Activated T-cell treated with anti-CD3 and anti-CD28 coated beads, Interleukin-2, amount 50 U/mL, for 4 hours (primary cell): ENCODE measurements at regions not wholly inside any gene's neighbourhood (a gene's known extent, or its start where the extent isn't known, plus 50 kb on each side); places are given as distances from the start of the nearest gene placed in this dataset.
"Not testable (repeated sequence)": the region's sequence is repeated elsewhere in the genome, so short reads cannot be mapped to it uniquely, and the experiment has no call there.

Source experiments
- ATAC-seq, 2 donors: fragments of 200-7000 bp; cut with Tn5 transposase; one replicate each; pipeline ENCODE4 v1.10.0; 2021
- DNase-seq: peaks from one replicate; pipeline ENCODE4 v3.0.0-alpha.2; 2020
- H3K27me3 Mint-ChIP-seq: one replicate; pipeline ENCODE4 v1.8.0; 2021; ENCODE audit warnings: low read depth, mixed read lengths
- H3K36me3 Mint-ChIP-seq: one replicate; pipeline ENCODE4 v1.8.0; 2022; ENCODE audit warnings: mixed read lengths; ENCODE audit not compliant: insufficient read depth
- H3K4me1 Mint-ChIP-seq: one replicate; pipeline ENCODE4 v1.8.0; 2021; ENCODE audit warnings: low read depth, mixed read lengths
- H3K4me3 Mint-ChIP-seq: one replicate; pipeline ENCODE4 v1.8.0; 2021; ENCODE audit warnings: mild to moderate bottlenecking, moderate library complexity, mixed read lengths
- H3K9me3 Mint-ChIP-seq: one replicate; pipeline ENCODE4 v1.8.0; 2021; ENCODE audit warnings: mixed read lengths

- Mint-ChIP-seq H3K36me3 (no peaks in the 10 kb centered on the region), H3K4me1 (peaks cover 14% of the 10 kb centered on the region), H3K9me3 (no peaks in the 10 kb centered on the region), H3K4me3 (no peak overlapping the region), H3K27me3 (no peaks in the 10 kb centered on the region)
- no peak for DNase-seq
- ATAC-seq: no peak
These were observed 1308.2 kb downstream of the GATA3 start for GRCh38 chr10:9362721-9363120.

- H3K27me3 Mint-ChIP-seq: peaks cover 18% of the 10 kb centered on the region
These were observed 1324.7 kb downstream of the GATA3 start for GRCh38 chr10:9379183-9379582.

DNA sequence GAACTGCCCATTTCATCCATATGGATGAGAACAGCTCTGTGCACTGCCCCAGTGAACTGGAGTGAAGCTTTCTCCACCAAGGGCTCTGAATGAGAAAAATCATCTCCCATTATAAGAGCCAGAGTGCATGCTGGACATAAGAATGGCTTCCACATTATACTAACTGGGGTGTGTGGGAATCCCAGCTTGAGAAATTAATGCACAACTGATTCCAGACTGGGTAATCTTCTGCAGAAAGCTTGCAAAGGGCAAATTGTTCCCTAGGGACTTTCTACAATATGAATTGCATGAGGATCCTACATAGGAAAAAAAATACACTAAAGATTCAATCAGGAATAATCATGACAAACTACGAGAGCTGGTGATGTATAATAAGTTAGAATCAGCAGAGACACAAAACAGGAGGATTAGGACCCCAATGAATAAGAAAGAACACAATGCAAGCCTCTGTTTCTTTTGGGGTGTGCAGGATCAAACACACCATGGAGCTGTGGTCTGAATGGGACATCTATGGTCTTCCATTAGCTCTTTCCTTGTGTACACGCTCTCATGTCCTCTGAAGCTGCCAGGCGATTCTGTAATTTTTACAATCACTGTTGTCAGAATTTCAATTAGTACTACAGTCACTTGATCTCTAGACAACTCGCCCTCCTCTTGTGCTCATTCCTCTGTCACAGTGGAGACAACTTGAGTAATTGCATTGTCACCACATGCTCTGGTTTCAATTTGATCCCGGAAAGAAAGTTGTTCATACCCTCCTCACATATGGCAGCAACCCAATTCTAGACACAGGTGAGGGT is 1327.4 kb downstream of the GATA3 start:
- ATAC-seq (no peak), DNase-seq (no peak)
- Mint-ChIP-seq H3K4me3 (no peak overlapping the region), H3K4me1 (no peaks in the 10 kb centered on the region), H3K27me3 (peaks cover 18% of the 10 kb centered on the region), H3K9me3 (no peaks in the 10 kb centered on the region), H3K36me3 (no peaks in the 10 kb centered on the region)

More at GRCh38 chr10:9379183-9379582, 1324.7 kb downstream of the GATA3 start:
- no peaks in the 10 kb centered on the region for H3K9me3 Mint-ChIP-seq
- no peak for ATAC-seq
- DNase-seq: no peak
- H3K36me3 Mint-ChIP-seq: no peaks in the 10 kb centered on the region
- H3K4me3 Mint-ChIP-seq: no peak overlapping the region
- no peaks in the 10 kb centered on the region for H3K4me1 Mint-ChIP-seq

DNA sequence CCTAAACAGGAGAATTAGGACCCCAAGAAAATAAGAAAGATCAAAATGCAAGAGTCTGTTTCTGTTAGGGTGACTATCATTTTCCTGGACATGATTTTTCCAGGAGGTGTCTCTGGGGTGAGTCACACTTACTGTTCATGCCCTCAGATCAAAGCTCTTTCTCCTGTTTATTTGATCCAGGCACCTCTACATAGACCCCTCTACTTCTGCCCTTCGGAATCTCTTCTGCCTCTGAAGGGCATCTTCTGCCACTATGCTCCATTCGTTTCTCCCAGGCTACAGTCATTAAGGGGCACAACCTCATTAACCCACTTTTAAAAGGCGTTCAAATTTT is 1328.0 kb downstream of the GATA3 start:
- DNase-seq: no peak
- no peaks in the 10 kb centered on the region for H3K36me3 Mint-ChIP-seq
- no peaks in the 10 kb centered on the region for H3K4me1 Mint-ChIP-seq
- no peak overlapping the region for H3K4me3 Mint-ChIP-seq
- no peaks in the 10 kb centered on the region for H3K9me3 Mint-ChIP-seq
- no peak for ATAC-seq
- peaks cover 18% of the 10 kb centered on the region for H3K27me3 Mint-ChIP-seq

GRCh38 chr10:9390516-9390915 is 1336.0 kb downstream of the GATA3 start:
- H3K9me3 Mint-ChIP-seq: peaks cover 3% of the 10 kb centered on the region
- ATAC-seq (no peak), DNase-seq (no peak)
- H3K4me3 Mint-ChIP-seq: no peak overlapping the region
- peaks cover 16% of the 10 kb centered on the region for H3K27me3 Mint-ChIP-seq
- H3K4me1 Mint-ChIP-seq: no peaks in the 10 kb centered on the region
- H3K36me3 Mint-ChIP-seq: no peaks in the 10 kb centered on the region

- H3K4me3 Mint-ChIP-seq: no peak overlapping the region
- no peak for ATAC-seq
- peaks cover 13% of the 10 kb centered on the region for H3K27me3 Mint-ChIP-seq
- no peaks in the 10 kb centered on the region for H3K4me1 Mint-ChIP-seq
- no peaks in the 10 kb centered on the region for H3K9me3 Mint-ChIP-seq
- no peak for DNase-seq
- no peaks in the 10 kb centered on the region for H3K36me3 Mint-ChIP-seq
These were observed 1344.9 kb downstream of the GATA3 start for GRCh38 chr10:9399275-9399983.

GRCh38 chr10:9402067-9402466 is 1347.6 kb downstream of the GATA3 start:
- DNase-seq, H3K36me3 Mint-ChIP-seq, H3K27me3 Mint-ChIP-seq, H3K9me3 Mint-ChIP-seq, H3K4me3 Mint-ChIP-seq, H3K4me1 Mint-ChIP-seq, ATAC-seq: not testable (repeated sequence)

DNA sequence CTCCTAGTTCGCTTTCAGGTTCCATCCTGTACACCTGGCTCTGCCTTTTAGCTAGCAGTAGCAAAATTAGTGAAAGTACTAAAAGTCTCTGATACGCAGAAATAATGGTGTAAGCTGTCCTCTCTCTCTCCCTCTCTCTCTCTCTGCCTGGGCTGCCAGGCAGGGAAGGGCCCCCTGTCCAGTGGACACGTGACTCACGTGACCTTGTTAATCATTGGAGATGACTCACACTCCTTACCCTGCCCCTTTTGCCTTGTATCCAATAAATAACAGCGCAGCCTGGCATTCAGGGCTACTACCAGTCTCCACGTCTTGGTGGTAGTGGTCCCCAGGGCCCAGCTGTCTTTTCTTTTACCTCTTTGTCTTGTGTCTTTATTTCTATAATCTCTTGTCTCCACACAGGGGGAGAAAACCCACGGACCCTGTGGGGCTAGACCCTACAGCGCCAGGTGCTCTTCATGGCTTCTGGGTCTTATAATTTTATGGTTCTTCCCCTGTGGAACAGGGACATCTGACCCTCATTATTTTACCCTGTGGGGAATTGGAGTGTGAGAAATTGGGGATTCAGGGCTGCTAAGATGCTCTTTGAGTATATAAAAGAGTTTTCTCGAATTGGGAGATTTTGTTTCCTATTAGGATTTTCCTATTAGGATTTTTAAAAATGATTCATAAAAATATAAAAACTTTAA is 1348.2 kb downstream of the GATA3 start:
- H3K4me3 Mint-ChIP-seq, H3K36me3 Mint-ChIP-seq, H3K27me3 Mint-ChIP-seq, H3K9me3 Mint-ChIP-seq, ATAC-seq, H3K4me1 Mint-ChIP-seq, DNase-seq: not testable (repeated sequence)

DNA sequence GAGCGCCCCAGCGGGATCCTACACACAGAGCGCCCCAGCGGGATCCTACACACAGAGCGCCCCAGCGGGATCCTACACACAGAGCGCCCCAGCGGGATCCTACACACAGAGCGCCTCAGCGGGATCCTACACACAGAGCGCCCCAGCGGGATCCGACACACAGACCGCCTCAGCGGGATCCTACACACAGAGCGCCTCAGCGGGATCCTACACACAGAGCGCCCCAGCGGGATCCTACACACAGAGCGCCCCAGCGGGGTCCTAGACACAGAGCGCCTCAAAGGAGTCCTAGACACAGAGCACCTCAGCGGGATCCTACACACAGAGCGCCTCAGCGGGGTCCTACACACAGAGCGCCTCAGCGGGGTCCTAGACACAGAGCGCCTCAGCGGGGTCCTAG is 1352.7 kb downstream of the GATA3 start:
- H3K27me3 Mint-ChIP-seq, H3K4me1 Mint-ChIP-seq, H3K36me3 Mint-ChIP-seq, DNase-seq, ATAC-seq, H3K4me3 Mint-ChIP-seq: not testable (repeated sequence)
- peaks cover 15% of the 10 kb centered on the region for H3K9me3 Mint-ChIP-seq

- H3K27me3 Mint-ChIP-seq: peaks cover 4% of the 10 kb centered on the region
- DNase-seq: no peak
- H3K4me1 Mint-ChIP-seq: no peaks in the 10 kb centered on the region
- no peaks in the 10 kb centered on the region for H3K9me3 Mint-ChIP-seq
- ATAC-seq: no peak
- no peaks in the 10 kb centered on the region for H3K36me3 Mint-ChIP-seq
- no peak overlapping the region for H3K4me3 Mint-ChIP-seq
These were observed 1361.8 kb downstream of the GATA3 start for GRCh38 chr10:9416331-9416730.

- Mint-ChIP-seq H3K4me3 (no peak overlapping the region), H3K36me3 (no peaks in the 10 kb centered on the region), H3K9me3 (peaks cover 4% of the 10 kb centered on the region), H3K27me3 (peaks cover 5% of the 10 kb centered on the region), H3K4me1 (no peaks in the 10 kb centered on the region)
- DNase-seq (no peak), ATAC-seq (no peak)
These were observed 1365.3 kb downstream of the GATA3 start for GRCh38 chr10:9419757-9420156.

DNA sequence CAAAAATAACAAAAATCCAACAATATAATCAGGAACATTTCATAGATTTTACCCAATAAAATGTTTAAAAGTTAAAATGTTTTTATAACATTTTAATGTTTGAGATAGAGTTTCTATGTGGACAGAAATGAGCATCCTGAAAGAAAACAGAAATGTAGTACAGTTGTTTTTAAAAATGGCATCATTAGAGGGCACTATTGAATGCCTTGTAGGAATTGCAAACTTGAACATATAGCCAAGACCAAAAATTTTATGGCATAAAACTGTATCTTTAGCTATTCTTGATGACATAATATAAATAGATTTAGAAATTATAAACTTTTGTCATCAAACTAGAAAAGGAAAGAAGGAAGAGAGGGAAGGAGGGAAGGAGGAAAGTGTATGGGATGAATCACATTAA is 1372.7 kb downstream of the GATA3 start:
- H3K4me3 Mint-ChIP-seq: no peak overlapping the region
- H3K27me3 Mint-ChIP-seq: peaks cover 5% of the 10 kb centered on the region
- H3K36me3 Mint-ChIP-seq: no peaks in the 10 kb centered on the region
- no peak for ATAC-seq
- no peaks in the 10 kb centered on the region for H3K4me1 Mint-ChIP-seq
- no peak for DNase-seq
- peaks cover 24% of the 10 kb centered on the region for H3K9me3 Mint-ChIP-seq

GRCh38 chr10:9437131-9437530 is 1382.6 kb downstream of the GATA3 start:
- no peaks in the 10 kb centered on the region for H3K9me3 Mint-ChIP-seq
- ATAC-seq (no peak), DNase-seq (no peak)
- no peak overlapping the region for H3K4me3 Mint-ChIP-seq
- no peaks in the 10 kb centered on the region for H3K4me1 Mint-ChIP-seq
- H3K27me3 Mint-ChIP-seq: peaks cover 5% of the 10 kb centered on the region
- no peaks in the 10 kb centered on the region for H3K36me3 Mint-ChIP-seq

DNA sequence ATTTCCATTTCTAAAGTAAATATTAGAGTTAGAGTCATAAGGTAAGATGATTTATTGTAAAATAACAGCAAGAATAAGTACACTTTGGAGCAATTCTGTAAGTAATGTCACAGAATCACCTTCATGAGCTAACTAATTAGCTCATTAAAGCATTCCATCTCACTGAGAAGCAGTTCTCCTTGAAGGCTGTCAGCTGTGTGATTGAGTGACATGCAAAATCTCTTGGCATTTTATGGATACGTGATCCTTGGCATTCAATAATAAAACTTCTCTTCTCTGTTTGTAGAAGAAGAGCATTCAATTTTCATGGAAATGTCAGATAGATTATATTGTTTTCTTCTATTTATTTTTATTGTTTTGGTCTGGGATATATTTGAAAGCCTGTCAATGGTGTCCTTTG is 1389.3 kb downstream of the GATA3 start:
- no peaks in the 10 kb centered on the region for H3K27me3 Mint-ChIP-seq
- H3K9me3 Mint-ChIP-seq: no peaks in the 10 kb centered on the region
- no peak overlapping the region for H3K4me3 Mint-ChIP-seq
- ATAC-seq: no peak
- H3K4me1 Mint-ChIP-seq: no peaks in the 10 kb centered on the region
- no peak for DNase-seq
- H3K36me3 Mint-ChIP-seq: no peaks in the 10 kb centered on the region

DNA sequence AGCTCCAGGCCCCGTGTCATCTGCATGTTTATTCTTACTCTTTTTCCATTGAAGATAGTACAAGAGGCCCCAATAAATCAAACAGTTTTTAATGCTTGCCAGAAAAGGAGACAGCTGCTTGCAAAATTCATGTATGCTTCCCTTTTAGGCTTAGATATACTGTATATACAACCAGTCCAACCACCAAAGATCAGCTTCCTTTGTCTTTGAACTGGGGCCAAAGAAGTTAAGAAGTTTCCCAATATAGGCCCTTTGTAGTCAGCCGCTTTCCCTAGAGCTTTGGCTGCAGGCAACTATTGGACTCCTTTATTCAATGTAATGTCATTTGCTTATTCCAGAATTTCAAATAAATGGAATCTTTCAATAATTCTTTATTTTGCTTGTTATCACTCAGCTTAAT is 1395.0 kb downstream of the GATA3 start:
- Mint-ChIP-seq H3K4me3 (no peak overlapping the region), H3K27me3 (peaks cover 2% of the 10 kb centered on the region), H3K4me1 (no peaks in the 10 kb centered on the region), H3K9me3 (peaks cover 15% of the 10 kb centered on the region), H3K36me3 (no peaks in the 10 kb centered on the region)
- ATAC-seq (no peak), DNase-seq (no peak)
